MCF 10A (cell line): ENCODE measurements at regions not wholly inside any gene's neighbourhood (a gene's known extent, or its start where the extent isn't known, plus 50 kb on each side); places are given as distances from the start of the nearest gene placed in this dataset.

Experiments
- BruUV-seq: library from RNA; stranded (reverse); fragments of 400-500 nt; replicated peaks from 2 replicates; lab custom pipeline; 2021; lab: Mats Ljungman, UMichigan
- CTCF ChIA-PET: fragments of 300-600 bp; sonication (Branson Sonifier 250); formaldehyde crosslinking; extraction: SDS; loops from one replicate; lab custom pipeline; 2021; ENCODE audit warnings: antibody characterized with exemption, inconsistent platforms; lab: Yijun Ruan, JAX
- POLR2A ChIA-PET: fragments of 300-600, 350-650 bp; sonication (Branson Sonifier 250); formaldehyde crosslinking; extraction: SDS; loops from one replicate; lab custom pipeline; 2020; ENCODE audit warnings: antibody characterized with exemption, inconsistent platforms; lab: Yijun Ruan, JAX
- DNase-seq: peaks from one replicate; pipeline ENCODE4 v3.0.0-alpha.2; 2018; ENCODE audit not compliant: unreplicated experiment
- H3K27ac Mint-ChIP-seq: one replicate; pipeline ENCODE4 v1.8.0; 2022; ENCODE audit warnings: mild to moderate bottlenecking, low read depth, mixed read lengths; ENCODE audit not compliant: unreplicated experiment
- H3K27me3 Mint-ChIP-seq: one replicate; pipeline ENCODE4 v1.8.0; 2022; ENCODE audit warnings: mixed read lengths; ENCODE audit not compliant: insufficient read depth, unreplicated experiment
- H3K36me3 Mint-ChIP-seq: one replicate; pipeline ENCODE4 v1.8.0; 2022; ENCODE audit warnings: mild to moderate bottlenecking, moderate library complexity, mixed read lengths; ENCODE audit not compliant: insufficient read depth, unreplicated experiment
- H3K4me1 Mint-ChIP-seq: one replicate; pipeline ENCODE4 v1.8.0; 2022; ENCODE audit warnings: mixed read lengths; ENCODE audit not compliant: insufficient read depth, unreplicated experiment
- H3K4me3 Mint-ChIP-seq: one replicate; pipeline ENCODE4 v1.8.0; 2022; ENCODE audit warnings: mild to moderate bottlenecking, moderate library complexity, mixed read lengths; ENCODE audit not compliant: unreplicated experiment
- H3K9me3 Mint-ChIP-seq: one replicate; pipeline ENCODE4 v1.8.0; 2022; ENCODE audit warnings: mixed read lengths; ENCODE audit not compliant: unreplicated experiment
- CTCF ChIP-seq: fragments of 200-600 bp; IDR thresholded peaks from one replicate; pipeline ENCODE4 v1.8.0; 2022; ENCODE audit warnings: antibody characterized with exemption, mild to moderate bottlenecking; ENCODE audit not compliant: unreplicated experiment
- intact Hi-C: fragments of 100-400 bp; cut with micrococcal nuclease; formaldehyde crosslinking; loops from 2 replicates; pipeline ENCODE4 v1.14.1; 2022

GRCh38 chr7:126177782-126178181 is 1075.0 kb downstream of the GRM8 start:
- no peaks in the 10 kb centered on the region for H3K36me3 Mint-ChIP-seq
- POLR2A ChIA-PET, result no interaction called here
- intact Hi-C loops, result no loop called here
- H3K9me3 Mint-ChIP-seq, result peaks cover 10% of the 10 kb centered on the region
- TF ChIP-seq CTCF, result no peak
- CTCF ChIA-PET, result no interaction called here
- no TSS peak for BruUV-seq
- DNase-seq, result no peak
- no peak overlapping the region for H3K4me3 Mint-ChIP-seq
- H3K27ac Mint-ChIP-seq, result no peak overlapping the region
- no peaks in the 10 kb centered on the region for H3K4me1 Mint-ChIP-seq
- no peaks in the 10 kb centered on the region for H3K27me3 Mint-ChIP-seq

GRCh38 chr7:126166645-126167044 is 1086.1 kb downstream of the GRM8 start:
- no TSS peak for BruUV-seq
- Mint-ChIP-seq H3K36me3 (no peaks in the 10 kb centered on the region), H3K9me3 (peaks cover 7% of the 10 kb centered on the region), H3K4me1 (no peaks in the 10 kb centered on the region), H3K4me3 (no peak overlapping the region), H3K27me3 (no peaks in the 10 kb centered on the region), H3K27ac (no peak overlapping the region)
- intact Hi-C loops, result no loop called here
- TF ChIP-seq CTCF, result no peak
- ChIA-PET POLR2A (no interaction called here), CTCF (no interaction called here)
- DNase-seq, result no peak

DNA sequence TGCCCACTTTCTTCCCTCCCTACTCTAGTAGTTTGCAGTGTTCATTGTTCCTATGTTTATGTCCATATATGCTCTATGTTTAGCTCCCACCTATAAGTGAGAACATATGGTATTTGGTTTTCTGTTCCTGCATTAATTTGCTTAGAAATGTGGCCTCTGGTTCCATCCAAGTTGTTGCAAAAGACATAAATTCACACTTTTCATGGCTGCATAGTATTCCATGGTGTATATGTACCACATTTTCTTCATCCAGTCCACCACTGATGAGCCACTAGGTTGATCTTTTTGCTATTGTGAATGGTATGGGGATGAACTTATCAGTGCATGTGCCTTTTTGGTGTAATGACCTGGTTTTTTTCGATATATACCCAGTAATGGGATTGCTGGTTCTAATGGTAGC is 1089.1 kb downstream of the GRM8 start:
- POLR2A ChIA-PET, result no interaction called here
- H3K36me3 Mint-ChIP-seq, result no peaks in the 10 kb centered on the region
- no peak for DNase-seq
- H3K4me1 Mint-ChIP-seq, result no peaks in the 10 kb centered on the region
- no TSS peak for BruUV-seq
- TF ChIP-seq CTCF, result no peak
- no peak overlapping the region for H3K27ac Mint-ChIP-seq
- no peak overlapping the region for H3K4me3 Mint-ChIP-seq
- H3K9me3 Mint-ChIP-seq, result peaks cover 7% of the 10 kb centered on the region
- H3K27me3 Mint-ChIP-seq, result no peaks in the 10 kb centered on the region
- CTCF ChIA-PET, result no interaction called here
- intact Hi-C loops, result no loop called here

DNA sequence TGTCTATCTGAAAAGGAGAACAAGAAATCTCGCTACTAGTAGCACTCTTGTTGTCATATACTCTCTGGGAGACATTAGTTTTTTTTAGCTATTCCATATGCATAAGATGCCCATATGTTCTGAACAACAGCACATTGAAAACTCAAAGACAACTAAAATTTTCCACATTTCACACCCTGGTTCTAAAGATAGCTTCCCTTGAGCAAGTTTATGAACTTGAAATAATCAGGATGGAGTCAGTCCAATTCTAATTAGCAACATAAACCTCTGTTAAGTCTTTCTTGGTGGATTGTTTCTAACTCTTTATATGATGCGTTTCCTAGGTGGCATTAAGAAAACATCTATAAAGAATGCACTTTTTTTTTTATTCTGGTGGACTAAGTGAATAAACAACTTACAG is 1095.3 kb downstream of the GRM8 start:
- H3K36me3 Mint-ChIP-seq, result no peaks in the 10 kb centered on the region
- POLR2A ChIA-PET, result interaction anchor here (0.6 kb wide), 1 partner anchor 24 kb away, joined by 6 read pairs; no protein-coding TSS in a partner anchor
- H3K27me3 Mint-ChIP-seq, result no peaks in the 10 kb centered on the region
- CTCF ChIA-PET, result no interaction called here
- H3K4me1 Mint-ChIP-seq, result no peaks in the 10 kb centered on the region
- no TSS peak for BruUV-seq
- no peak for TF ChIP-seq CTCF
- H3K27ac Mint-ChIP-seq, result no peak overlapping the region
- intact Hi-C loops, result no loop called here
- peaks cover 11% of the 10 kb centered on the region for H3K9me3 Mint-ChIP-seq
- H3K4me3 Mint-ChIP-seq, result no peak overlapping the region
- DNase-seq, result no peak
